A549 (cell line): ENCODE measurements at regions not wholly inside any gene's neighbourhood (a gene's known extent, or its start where the extent isn't known, plus 50 kb on each side); places are given as distances from the start of the nearest gene placed in this dataset.

ENCODE experiments used
- ATAC-seq, 2 experiments: fragments of 200-7000 bp in 1 of 2; fragments of >200 bp in 1 of 2; cut with Nextera tagmentation in 1 of 2; cut with Tn5 transposase in 1 of 2; 3 replicates each; pipeline versions ENCODE4 v1.8.0 to v1.9.1; 2018 to 2020; ENCODE audit warnings: mild to moderate bottlenecking in 1 of 2, moderate library complexity in 1 of 2
- CTCF ChIA-PET: fragments of 300-600 bp; sonication (Branson Sonifier 250); formaldehyde crosslinking; extraction: SDS; loops from one replicate; lab custom pipeline; 2021; ENCODE audit warnings: antibody characterized with exemption, inconsistent platforms; lab: Yijun Ruan, JAX
- POLR2A ChIA-PET: fragments of 350-600 bp; formaldehyde crosslinking; extraction: SDS; loops from one replicate; lab custom pipeline; 2021; ENCODE audit warnings: antibody characterized with exemption, inconsistent platforms; lab: Yijun Ruan, JAX
- DNase-seq, 2 experiments: peaks; one replicate each; pipeline versions ENCODE4 v3.0.0 to v3.0.0-alpha.2; 2011 to 2016; ENCODE audit warnings: low read depth in 1 of 2, low spot score in 1 of 2
- FAIRE-seq: peaks from 2 replicates; lab custom pipeline; 2011; peaks lifted over from hg19 to GRCh38; lab: Jason Lieb, UNC
- H3K27ac ChIP-seq, 2 experiments: fragments of >200 bp; sonication (Bioruptor Twin); formaldehyde crosslinking; 3 replicates each; pipeline ENCODE4 v1.5.1; 2016 to 2017
- H3K4me1 ChIP-seq: fragments of >200 bp; sonication (Bioruptor Twin); formaldehyde crosslinking; 3 replicates; pipeline ENCODE4 v1.6.1; 2016
- H3K4me2 ChIP-seq: fragments of >200 bp; sonication (Bioruptor Twin); formaldehyde crosslinking; 3 replicates; pipeline ENCODE4 v1.6.1; 2016
- H3K4me3 ChIP-seq: fragments of >200 bp; sonication (Bioruptor Twin); formaldehyde crosslinking; 3 replicates; pipeline ENCODE4 v1.5.1; 2016
- H3K9me3 ChIP-seq: fragments of >200 bp; sonication (Bioruptor Twin); formaldehyde crosslinking; 3 replicates; pipeline ENCODE4 v1.6.1; 2016
- FOSB ChIP-seq: fragments of 250-450 bp; sonication (Bioruptor Pico); IDR thresholded peaks from 2 replicates; pipeline ENCODE4 v1.5.0; 2020; ENCODE audit warnings: mild to moderate bottlenecking, moderate library complexity
- FOXS1 ChIP-seq: fragments of 250-450 bp; sonication (Bioruptor Pico); IDR thresholded peaks from 2 replicates; pipeline ENCODE4 v1.5.0; 2020; ENCODE audit warnings: mild to moderate bottlenecking, moderate library complexity
- GATA3 ChIP-seq: IDR thresholded peaks from 2 replicates; pipeline ENCODE4 v1.6.1; 2012; ENCODE audit warnings: borderline replicate concordance
- HOXA7 ChIP-seq: fragments of 250-450 bp; sonication (Bioruptor Pico); IDR thresholded peaks from 2 replicates; pipeline ENCODE4 v1.5.0; 2020; ENCODE audit warnings: mild to moderate bottlenecking, moderate library complexity
- MYC ChIP-seq: IDR thresholded peaks from 2 replicates; pipeline ENCODE4 v1.6.1; 2012; ENCODE audit warnings: mild to moderate bottlenecking, inconsistent platforms, low read length, improper control_type of control experiment, borderline replicate concordance
- NPAS2 ChIP-seq: fragments of 250-450 bp; sonication (Bioruptor Pico); IDR thresholded peaks from 2 replicates; pipeline ENCODE4 v1.8.0; 2022; ENCODE audit warnings: mild to moderate bottlenecking, moderate library complexity, borderline replicate concordance
- SREBF2 ChIP-seq: fragments of 450-650 bp; IDR thresholded peaks from 2 replicates; pipeline ENCODE4 v1.6.1; 2014; ENCODE audit warnings: mild to moderate bottlenecking, moderate library complexity
- ZSCAN20 ChIP-seq: fragments of 250-450 bp; sonication (Bioruptor Pico); IDR thresholded peaks from 2 replicates; pipeline ENCODE4 v1.8.0; 2022; ENCODE audit warnings: mild to moderate bottlenecking, moderate library complexity
- WGBS: methylation state at CpG from one replicate; pipeline ENCODE4 v1.1.6; 2017; ENCODE audit errors: missing lambda C conversion rate; 5-methylcytosine and 5-hydroxymethylcytosine counted together
- TF ChIP-seq, protein P1 (sequence below): fragments of 200-600 bp; sonication (generic); IDR thresholded peaks from 2 replicates; pipeline ENCODE4 v1.6.1; 2016; ENCODE audit warnings: antibody characterized with exemption, mild to moderate bottlenecking, moderate library complexity
- TF ChIP-seq, protein P2 (sequence below): IDR thresholded peaks from 2 replicates; pipeline ENCODE4 v1.6.1; 2012
- TF ChIP-seq, protein P3 (sequence below): fragments of 150-350 bp; IDR thresholded peaks from 2 replicates; pipeline ENCODE4 v1.6.1; 2014; ENCODE audit warnings: low read depth, mild to moderate bottlenecking, low read length
- TF ChIP-seq, protein P4 (sequence below): fragments of >200 bp; sonication (Bioruptor Twin); formaldehyde crosslinking; IDR thresholded peaks from 2 replicates; pipeline ENCODE4 v1.6.1; 2016
- TF ChIP-seq, protein P5 (sequence below): fragments of >200 bp; sonication (Bioruptor Twin); formaldehyde crosslinking; IDR thresholded peaks from 3 replicates; pipeline ENCODE4 v1.6.1; 2016

DNA sequence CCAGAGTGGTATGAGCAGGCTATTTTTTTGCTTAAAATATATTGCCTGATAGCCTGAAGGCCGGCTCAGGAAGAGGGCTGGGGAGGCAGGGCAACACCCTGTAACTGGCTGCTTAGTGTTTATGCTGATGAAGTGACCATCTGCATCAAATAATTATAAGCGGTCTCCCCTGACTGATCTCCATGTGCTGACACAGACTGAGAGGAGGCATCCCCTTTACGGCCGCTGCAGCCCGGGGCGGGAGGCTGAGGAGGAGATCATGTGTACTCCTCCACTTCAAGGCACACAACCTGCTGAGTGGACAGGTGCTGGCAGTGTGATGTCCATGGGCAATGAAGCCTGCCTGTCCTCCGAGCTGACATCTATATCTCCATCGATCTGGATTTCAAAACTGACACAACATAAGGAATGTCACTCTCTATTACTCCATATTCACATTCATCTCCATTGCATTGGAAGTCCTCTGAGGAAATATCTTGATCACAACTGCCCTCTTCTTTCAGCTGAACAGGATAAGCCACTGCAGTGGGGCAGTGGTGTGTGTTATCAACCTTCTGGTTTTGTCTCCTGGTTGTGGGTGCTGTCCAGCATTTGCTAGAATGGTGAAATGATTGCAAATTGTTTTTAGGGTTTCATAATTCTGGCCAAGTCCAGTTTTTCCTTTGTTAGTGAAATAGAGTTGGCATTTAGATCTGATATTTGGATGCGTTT lies 143.5 kb downstream of the AQP4 start:
- WGBS, result 86% methylated on average over 9 of the region's 9 CpGs
- CTCF ChIA-PET, result no interaction called here

DNA sequence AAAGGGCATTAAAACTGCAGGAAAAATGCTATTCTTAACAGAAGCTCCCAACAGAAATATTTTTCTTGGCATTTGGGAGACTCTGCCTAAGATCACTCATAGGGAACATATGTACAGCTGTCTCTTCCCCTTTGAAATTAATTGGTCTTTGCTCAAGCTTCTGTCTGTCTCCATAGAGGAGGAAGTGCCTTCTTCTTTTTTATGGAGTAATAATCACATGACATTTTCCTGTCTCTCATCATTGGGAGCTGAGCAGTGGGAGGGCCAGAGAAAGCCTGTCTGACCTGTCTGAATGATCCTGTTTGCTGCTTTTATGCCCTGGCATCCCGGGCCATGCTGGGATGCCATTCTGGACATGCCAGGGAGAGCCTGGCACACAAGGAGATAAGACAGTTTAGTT lies 145.6 kb downstream of the AQP4 start:
- POLR2A ChIA-PET, result no interaction called here
- no peak for DNase-seq
- no peak overlapping the region for H3K27ac ChIP-seq
- TF ChIP-seq HOXA7 (CRISPR knock-in tag), result no peak
- ATAC-seq, result no peak
- no peak for FAIRE-seq
- CTCF ChIA-PET, result no interaction called here
- H3K9me3 ChIP-seq, result no peaks in the 10 kb centered on the region
- no peak overlapping the region for H3K4me3 ChIP-seq
- 67% methylated on average over 1 of the region's 1 CpG for WGBS
- H3K4me1 ChIP-seq, result no peaks in the 10 kb centered on the region
- H3K4me2 ChIP-seq, result no peak overlapping the region

More for the DNA sequence above, 143.5 kb downstream of the AQP4 start:
- H3K4me3 ChIP-seq, result no peak overlapping the region
- no peaks in the 10 kb centered on the region for H3K4me1 ChIP-seq
- TF ChIP-seq, protein P1, sequence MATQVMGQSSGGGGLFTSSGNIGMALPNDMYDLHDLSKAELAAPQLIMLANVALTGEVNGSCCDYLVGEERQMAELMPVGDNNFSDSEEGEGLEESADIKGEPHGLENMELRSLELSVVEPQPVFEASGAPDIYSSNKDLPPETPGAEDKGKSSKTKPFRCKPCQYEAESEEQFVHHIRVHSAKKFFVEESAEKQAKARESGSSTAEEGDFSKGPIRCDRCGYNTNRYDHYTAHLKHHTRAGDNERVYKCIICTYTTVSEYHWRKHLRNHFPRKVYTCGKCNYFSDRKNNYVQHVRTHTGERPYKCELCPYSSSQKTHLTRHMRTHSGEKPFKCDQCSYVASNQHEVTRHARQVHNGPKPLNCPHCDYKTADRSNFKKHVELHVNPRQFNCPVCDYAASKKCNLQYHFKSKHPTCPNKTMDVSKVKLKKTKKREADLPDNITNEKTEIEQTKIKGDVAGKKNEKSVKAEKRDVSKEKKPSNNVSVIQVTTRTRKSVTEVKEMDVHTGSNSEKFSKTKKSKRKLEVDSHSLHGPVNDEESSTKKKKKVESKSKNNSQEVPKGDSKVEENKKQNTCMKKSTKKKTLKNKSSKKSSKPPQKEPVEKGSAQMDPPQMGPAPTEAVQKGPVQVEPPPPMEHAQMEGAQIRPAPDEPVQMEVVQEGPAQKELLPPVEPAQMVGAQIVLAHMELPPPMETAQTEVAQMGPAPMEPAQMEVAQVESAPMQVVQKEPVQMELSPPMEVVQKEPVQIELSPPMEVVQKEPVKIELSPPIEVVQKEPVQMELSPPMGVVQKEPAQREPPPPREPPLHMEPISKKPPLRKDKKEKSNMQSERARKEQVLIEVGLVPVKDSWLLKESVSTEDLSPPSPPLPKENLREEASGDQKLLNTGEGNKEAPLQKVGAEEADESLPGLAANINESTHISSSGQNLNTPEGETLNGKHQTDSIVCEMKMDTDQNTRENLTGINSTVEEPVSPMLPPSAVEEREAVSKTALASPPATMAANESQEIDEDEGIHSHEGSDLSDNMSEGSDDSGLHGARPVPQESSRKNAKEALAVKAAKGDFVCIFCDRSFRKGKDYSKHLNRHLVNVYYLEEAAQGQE, result 0 out of 2 replicates have a peak, but pooled peaks have one; percentile 21
- no peak for TF ChIP-seq FOSB (CRISPR knock-in tag)
- DNase-seq (no peak), FAIRE-seq (no peak), ATAC-seq (no peak)
- no peak overlapping the region for H3K4me2 ChIP-seq
- POLR2A ChIA-PET, result no interaction called here
- H3K27ac ChIP-seq, result no peak overlapping the region
- no peaks in the 10 kb centered on the region for H3K9me3 ChIP-seq

DNA sequence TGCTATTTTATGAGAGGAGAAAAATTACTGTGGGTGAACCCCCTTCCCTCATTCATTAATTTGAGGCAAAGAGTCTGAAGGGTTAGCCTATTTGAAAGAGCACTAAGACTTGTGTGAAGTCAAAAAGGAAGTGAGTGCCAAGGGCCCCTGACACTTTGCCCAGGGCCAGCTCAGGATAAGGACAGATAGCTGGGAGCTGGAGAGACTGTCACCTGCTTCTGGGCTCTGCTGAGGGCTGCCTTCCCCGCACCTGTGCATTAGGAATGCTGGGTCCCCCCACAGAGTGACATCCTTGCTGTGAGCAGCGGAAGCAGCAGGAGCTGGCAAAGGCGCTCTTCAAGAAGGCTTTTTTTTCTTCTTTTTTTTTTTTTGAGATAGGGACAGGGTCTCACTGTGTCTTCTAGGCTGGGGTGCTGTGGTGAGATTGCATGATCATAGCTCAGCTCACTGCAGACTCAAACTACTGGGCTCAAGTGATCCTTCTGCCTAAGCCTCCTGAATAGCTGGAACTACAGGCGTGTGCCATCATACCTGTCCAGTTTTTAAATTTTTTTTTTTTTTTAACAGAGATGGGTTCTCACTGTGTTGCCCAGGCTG lies 148.3 kb downstream of the AQP4 start:
- no peak for TF ChIP-seq ZSCAN20 (CRISPR knock-in tag)
- TF ChIP-seq GATA3, result no peak
- TF ChIP-seq, protein P2, sequence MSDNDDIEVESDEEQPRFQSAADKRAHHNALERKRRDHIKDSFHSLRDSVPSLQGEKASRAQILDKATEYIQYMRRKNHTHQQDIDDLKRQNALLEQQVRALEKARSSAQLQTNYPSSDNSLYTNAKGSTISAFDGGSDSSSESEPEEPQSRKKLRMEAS, result no peak
- TF ChIP-seq, protein P3, sequence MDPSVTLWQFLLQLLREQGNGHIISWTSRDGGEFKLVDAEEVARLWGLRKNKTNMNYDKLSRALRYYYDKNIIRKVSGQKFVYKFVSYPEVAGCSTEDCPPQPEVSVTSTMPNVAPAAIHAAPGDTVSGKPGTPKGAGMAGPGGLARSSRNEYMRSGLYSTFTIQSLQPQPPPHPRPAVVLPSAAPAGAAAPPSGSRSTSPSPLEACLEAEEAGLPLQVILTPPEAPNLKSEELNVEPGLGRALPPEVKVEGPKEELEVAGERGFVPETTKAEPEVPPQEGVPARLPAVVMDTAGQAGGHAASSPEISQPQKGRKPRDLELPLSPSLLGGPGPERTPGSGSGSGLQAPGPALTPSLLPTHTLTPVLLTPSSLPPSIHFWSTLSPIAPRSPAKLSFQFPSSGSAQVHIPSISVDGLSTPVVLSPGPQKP, result no peak
- no peak for TF ChIP-seq FOXS1 (CRISPR knock-in tag)
- TF ChIP-seq, protein P4, sequence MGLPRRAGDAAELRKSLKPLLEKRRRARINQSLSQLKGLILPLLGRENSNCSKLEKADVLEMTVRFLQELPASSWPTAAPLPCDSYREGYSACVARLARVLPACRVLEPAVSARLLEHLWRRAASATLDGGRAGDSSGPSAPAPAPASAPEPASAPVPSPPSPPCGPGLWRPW, result no peak
- TF ChIP-seq SREBF2, result no peak
- TF ChIP-seq MYC, result no peak
- TF ChIP-seq, protein P5, sequence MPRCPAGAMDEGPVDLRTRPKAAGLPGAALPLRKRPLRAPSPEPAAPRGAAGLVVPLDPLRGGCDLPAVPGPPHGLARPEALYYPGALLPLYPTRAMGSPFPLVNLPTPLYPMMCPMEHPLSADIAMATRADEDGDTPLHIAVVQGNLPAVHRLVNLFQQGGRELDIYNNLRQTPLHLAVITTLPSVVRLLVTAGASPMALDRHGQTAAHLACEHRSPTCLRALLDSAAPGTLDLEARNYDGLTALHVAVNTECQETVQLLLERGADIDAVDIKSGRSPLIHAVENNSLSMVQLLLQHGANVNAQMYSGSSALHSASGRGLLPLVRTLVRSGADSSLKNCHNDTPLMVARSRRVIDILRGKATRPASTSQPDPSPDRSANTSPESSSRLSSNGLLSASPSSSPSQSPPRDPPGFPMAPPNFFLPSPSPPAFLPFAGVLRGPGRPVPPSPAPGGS, result no peak
- no peak for TF ChIP-seq NPAS2 (CRISPR knock-in tag)
- Histone ChIP-seq H3K4me2 (no peak overlapping the region), H3K4me1 (no peaks in the 10 kb centered on the region), H3K27ac (no peak overlapping the region), H3K4me3 (no peak overlapping the region), H3K9me3 (no peaks in the 10 kb centered on the region)
- FAIRE-seq (no peak), DNase-seq (no peak), ATAC-seq (no peak)
- ChIA-PET CTCF (no interaction called here), POLR2A (no interaction called here)
- WGBS, result 75% methylated on average over 4 of the region's 4 CpGs
